ENCODE measurements at regions not wholly inside any gene's neighbourhood (a gene's known extent, or its start where the extent isn't known, plus 50 kb on each side); places are given as distances from the start of the nearest gene placed in this dataset.

DNA sequence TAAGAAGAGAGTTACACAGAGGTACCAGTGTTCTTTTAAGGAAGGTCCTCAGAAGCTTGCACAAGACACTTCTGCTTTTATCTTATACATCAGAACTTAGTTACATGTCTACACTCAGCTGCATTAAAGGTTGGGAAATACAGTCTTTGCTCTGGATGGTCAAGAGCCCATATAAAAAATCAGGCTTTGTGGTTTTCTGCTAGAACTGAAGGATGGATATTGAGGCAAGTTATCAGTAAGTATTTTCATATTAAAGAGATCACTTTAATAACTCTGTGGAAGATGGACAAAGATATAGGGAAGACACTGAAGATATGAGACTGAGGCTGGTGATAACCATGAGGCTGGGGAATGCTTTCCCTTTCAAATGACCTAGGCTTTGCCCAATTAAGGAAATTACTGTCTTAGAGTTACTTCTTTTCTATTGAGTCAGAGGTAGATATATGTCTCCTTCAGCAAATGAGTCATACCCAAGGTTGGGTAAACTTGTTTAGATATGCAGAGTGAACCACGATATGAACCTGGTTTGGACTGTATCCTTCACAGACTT is 87.0 kb upstream of the TNC start:
- TF ChIP-seq, protein P1, sequence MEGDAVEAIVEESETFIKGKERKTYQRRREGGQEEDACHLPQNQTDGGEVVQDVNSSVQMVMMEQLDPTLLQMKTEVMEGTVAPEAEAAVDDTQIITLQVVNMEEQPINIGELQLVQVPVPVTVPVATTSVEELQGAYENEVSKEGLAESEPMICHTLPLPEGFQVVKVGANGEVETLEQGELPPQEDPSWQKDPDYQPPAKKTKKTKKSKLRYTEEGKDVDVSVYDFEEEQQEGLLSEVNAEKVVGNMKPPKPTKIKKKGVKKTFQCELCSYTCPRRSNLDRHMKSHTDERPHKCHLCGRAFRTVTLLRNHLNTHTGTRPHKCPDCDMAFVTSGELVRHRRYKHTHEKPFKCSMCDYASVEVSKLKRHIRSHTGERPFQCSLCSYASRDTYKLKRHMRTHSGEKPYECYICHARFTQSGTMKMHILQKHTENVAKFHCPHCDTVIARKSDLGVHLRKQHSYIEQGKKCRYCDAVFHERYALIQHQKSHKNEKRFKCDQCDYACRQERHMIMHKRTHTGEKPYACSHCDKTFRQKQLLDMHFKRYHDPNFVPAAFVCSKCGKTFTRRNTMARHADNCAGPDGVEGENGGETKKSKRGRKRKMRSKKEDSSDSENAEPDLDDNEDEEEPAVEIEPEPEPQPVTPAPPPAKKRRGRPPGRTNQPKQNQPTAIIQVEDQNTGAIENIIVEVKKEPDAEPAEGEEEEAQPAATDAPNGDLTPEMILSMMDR (conservative IDR thresholded peaks at IDR 0.05; ENCODE audit: low read length) = no peak
- TF ChIP-seq EZH2phosphoT487 (IDR thresholded peaks at IDR 0.05; ENCODE audit: borderline replicate concordance) = no peak

Data from Loucy (cell line).